Natural killer cell (primary cell): ENCODE measurements at regions not wholly inside any gene's neighbourhood (a gene's known extent, or its start where the extent isn't known, plus 50 kb on each side); places are given as distances from the start of the nearest gene placed in this dataset.
A peak's percentile ranks its signal among the peaks of the same experiment; 100 is the strongest.

Experiments
- ATAC-seq, 3 donors: fragments of 150-1000 bp in 2 of 3; fragments of 200-7000 bp in 1 of 3; cut with Tn5 transposase; 1 replicate in 1 of 3; 2 replicates in 2 of 3; pipeline ENCODE4 v1.10.0; 2021; ENCODE audit warnings: mild to moderate bottlenecking in 2 of 3, moderate library complexity in 2 of 3
- DNase-seq, 2 donors: peaks; one replicate each; pipeline versions ENCODE4 v3.0.0 to v3.0.0-alpha.2; 2013 to 2021; ENCODE audit warnings: mixed read lengths in 1 of 2
- H3K27ac ChIP-seq: one replicate; pipeline ENCODE4 v1.5.1; 2013; ENCODE audit warnings: mild to moderate bottlenecking, low read length
- H3K27me3 ChIP-seq: one replicate; pipeline ENCODE4 v1.6.1; 2013; ENCODE audit warnings: low read length; ENCODE audit not compliant: control insufficient read depth, insufficient read depth
- H3K36me3 ChIP-seq: one replicate; pipeline ENCODE4 v1.6.1; 2013; ENCODE audit warnings: low read length; ENCODE audit not compliant: control insufficient read depth, insufficient read depth
- H3K4me1 ChIP-seq: one replicate; pipeline ENCODE4 v1.6.1; 2013; ENCODE audit warnings: low read length; ENCODE audit not compliant: control insufficient read depth, insufficient read depth
- H3K4me3 ChIP-seq: one replicate; pipeline ENCODE4 v1.5.1; 2013; ENCODE audit warnings: low read length
- H3K9me3 ChIP-seq: one replicate; pipeline ENCODE4 v1.6.1; 2013; ENCODE audit warnings: low read length; ENCODE audit not compliant: control insufficient read depth, insufficient read depth
- H3K27ac Mint-ChIP-seq, 2 donors: one replicate each; pipeline ENCODE4 v1.8.0; 2022; ENCODE audit warnings: mild to moderate bottlenecking in 2 of 2, mixed read lengths in 2 of 2, moderate library complexity in 1 of 2
- H3K27me3 Mint-ChIP-seq, 2 donors: one replicate each; pipeline ENCODE4 v1.8.0; 2022; ENCODE audit warnings: low read depth in 2 of 2, mixed read lengths in 2 of 2
- H3K36me3 Mint-ChIP-seq: one replicate; pipeline ENCODE4 v1.8.0; 2022; ENCODE audit warnings: mixed read lengths
- H3K4me1 Mint-ChIP-seq, 2 donors: one replicate each; pipeline ENCODE4 v1.8.0; 2022; ENCODE audit warnings: mixed read lengths in 2 of 2
- H3K4me3 Mint-ChIP-seq: one replicate; pipeline ENCODE4 v1.8.0; 2022; ENCODE audit warnings: mild to moderate bottlenecking, moderate library complexity, mixed read lengths
- H3K9me3 Mint-ChIP-seq, 2 donors: one replicate each; pipeline ENCODE4 v1.8.0; 2022; ENCODE audit warnings: mixed read lengths in 2 of 2
- WGBS: methylation state at CpG from one replicate; pipeline ENCODE4 v1.1.7; 2013; ENCODE audit warnings: missing lambda C conversion rate; ENCODE audit not compliant: insufficient coverage; 5-methylcytosine and 5-hydroxymethylcytosine counted together
- intact Hi-C: fragments of 100-400 bp; cut with micrococcal nuclease; formaldehyde crosslinking; loops from one replicate; pipeline ENCODE4 v1.14.2; 2022
- TF ChIP-seq, protein P1 (sequence below): fragments of 200-600 bp; IDR thresholded peaks from one replicate; pipeline ENCODE4 v1.8.0; 2022; ENCODE audit warnings: antibody characterized with exemption

DNA sequence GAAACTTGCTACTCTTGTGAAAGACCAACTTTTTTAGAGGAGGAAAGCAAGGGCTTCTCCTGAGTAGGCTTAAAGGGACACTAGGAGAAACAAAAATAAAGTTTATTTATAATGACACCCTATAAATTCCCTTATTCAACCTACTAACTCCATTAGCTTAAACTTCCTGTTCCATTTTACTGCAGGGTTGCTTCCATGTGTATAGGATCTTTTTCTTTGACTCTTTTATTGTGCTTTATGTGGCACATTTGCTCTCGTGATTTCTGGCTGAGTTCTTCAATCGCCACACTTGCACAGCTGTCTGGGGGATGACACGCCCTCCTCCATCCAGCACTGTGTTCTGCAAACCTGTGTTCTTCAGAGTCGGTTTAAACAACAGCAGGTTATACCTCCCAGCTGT, 225.7 kb upstream of the NPVF start:
- Histone ChIP-seq H3K4me1 (no peaks in the 10 kb centered on the region), H3K27me3 (no peaks in the 10 kb centered on the region), H3K36me3 (no peaks in the 10 kb centered on the region), H3K4me3 (no peak overlapping the region), H3K9me3 (no peaks in the 10 kb centered on the region), H3K27ac (no peak overlapping the region)
- 76% methylated on average over 4 of the region's 4 CpGs for WGBS
- TF ChIP-seq, protein P1, sequence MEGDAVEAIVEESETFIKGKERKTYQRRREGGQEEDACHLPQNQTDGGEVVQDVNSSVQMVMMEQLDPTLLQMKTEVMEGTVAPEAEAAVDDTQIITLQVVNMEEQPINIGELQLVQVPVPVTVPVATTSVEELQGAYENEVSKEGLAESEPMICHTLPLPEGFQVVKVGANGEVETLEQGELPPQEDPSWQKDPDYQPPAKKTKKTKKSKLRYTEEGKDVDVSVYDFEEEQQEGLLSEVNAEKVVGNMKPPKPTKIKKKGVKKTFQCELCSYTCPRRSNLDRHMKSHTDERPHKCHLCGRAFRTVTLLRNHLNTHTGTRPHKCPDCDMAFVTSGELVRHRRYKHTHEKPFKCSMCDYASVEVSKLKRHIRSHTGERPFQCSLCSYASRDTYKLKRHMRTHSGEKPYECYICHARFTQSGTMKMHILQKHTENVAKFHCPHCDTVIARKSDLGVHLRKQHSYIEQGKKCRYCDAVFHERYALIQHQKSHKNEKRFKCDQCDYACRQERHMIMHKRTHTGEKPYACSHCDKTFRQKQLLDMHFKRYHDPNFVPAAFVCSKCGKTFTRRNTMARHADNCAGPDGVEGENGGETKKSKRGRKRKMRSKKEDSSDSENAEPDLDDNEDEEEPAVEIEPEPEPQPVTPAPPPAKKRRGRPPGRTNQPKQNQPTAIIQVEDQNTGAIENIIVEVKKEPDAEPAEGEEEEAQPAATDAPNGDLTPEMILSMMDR = no peak
- ATAC-seq (no peak), DNase-seq (no peak)
- no peak overlapping the region for H3K4me3 Mint-ChIP-seq
- H3K36me3 Mint-ChIP-seq = no peaks in the 10 kb centered on the region
- no peaks in the 10 kb centered on the region for H3K4me1 Mint-ChIP-seq
- H3K9me3 Mint-ChIP-seq = no peaks in the 10 kb centered on the region
- intact Hi-C loops = no loop called here
- H3K27me3 Mint-ChIP-seq = peaks cover 0 to 3% of the 10 kb centered on the region in 2 donors
- H3K27ac Mint-ChIP-seq = no peak overlapping the region

DNA sequence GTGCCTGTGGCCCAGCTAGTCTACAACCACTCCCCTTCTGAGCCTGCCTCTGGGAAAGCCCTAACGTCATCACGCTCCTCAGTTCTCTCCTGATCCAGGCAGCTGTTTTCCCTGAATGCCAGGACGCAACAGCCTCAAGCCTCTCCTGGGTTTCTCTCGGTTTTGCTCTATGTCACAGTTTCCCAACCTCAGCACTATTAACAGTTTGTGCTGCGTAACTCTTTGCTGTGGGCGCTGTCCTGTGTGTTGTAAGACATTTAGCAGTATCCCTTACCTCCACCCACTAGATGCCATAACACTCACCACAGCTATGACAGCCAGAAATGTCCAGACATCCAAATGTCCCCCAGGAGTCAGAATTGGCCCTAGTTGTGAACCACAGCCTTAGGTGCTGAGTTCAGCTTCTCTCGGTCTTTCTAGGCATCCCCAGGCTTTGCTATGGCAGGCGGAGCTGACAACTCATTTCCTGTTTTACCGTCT, 226.3 kb upstream of the NPVF start:
- intact Hi-C loops = no loop called here
- 75% methylated on average over 9 of the region's 9 CpGs for whole genome bisulfite sequencing
- ATAC-seq (no peak), DNase-seq (no peak)
- Histone ChIP-seq H3K4me3 (no peak overlapping the region), H3K9me3 (no peaks in the 10 kb centered on the region), H3K27ac (no peak overlapping the region), H3K4me1 (no peaks in the 10 kb centered on the region), H3K36me3 (no peaks in the 10 kb centered on the region), H3K27me3 (no peaks in the 10 kb centered on the region)
- Mint-ChIP-seq H3K27ac (no peak overlapping the region), H3K4me1 (no peaks in the 10 kb centered on the region), H3K4me3 (no peak overlapping the region), H3K36me3 (no peaks in the 10 kb centered on the region), H3K9me3 (no peaks in the 10 kb centered on the region), H3K27me3 (peaks cover 0 to 3% of the 10 kb centered on the region in 2 donors)
- TF ChIP-seq, protein P1 = no peak

DNA sequence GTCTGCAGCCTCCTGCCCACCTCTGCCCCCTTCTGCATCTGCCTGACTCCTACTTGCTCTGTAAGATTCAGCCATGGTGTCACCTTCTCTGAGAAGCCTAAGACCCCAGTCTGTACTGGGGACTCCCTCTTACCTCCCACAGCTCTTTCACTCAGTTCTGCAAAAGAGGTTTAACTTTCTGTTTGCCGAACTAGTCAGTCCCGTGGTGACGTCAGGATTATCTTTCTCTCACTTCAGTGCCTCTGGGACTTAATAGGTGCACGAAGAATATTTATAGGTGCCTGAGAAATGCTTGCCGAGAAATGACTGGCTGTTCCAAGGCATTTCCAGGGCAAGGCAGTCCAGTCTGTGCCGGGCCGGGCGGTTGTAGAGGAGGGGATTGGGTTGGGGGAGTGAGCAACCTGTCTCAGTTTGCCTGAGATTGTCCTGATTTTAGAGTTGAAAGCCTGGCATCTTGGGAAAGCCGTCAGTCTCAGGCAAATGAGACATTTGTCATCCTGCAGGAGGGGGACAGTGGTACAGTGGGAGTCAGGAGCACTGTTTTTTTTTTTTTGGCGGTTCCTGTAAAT, 227.5 kb upstream of the NPVF start:
- ATAC-seq (peak in 1 of 3 donors; percentile 27), DNase-seq (no peak)
- H3K9me3 Mint-ChIP-seq = no peaks in the 10 kb centered on the region
- Histone ChIP-seq H3K9me3 (no peaks in the 10 kb centered on the region), H3K36me3 (no peaks in the 10 kb centered on the region), H3K4me1 (no peaks in the 10 kb centered on the region), H3K4me3 (no peak overlapping the region), H3K27me3 (no peaks in the 10 kb centered on the region), H3K27ac (no peak overlapping the region)
- H3K36me3 Mint-ChIP-seq = no peaks in the 10 kb centered on the region
- H3K4me3 Mint-ChIP-seq = no peak overlapping the region
- peaks cover 0 to 8% of the 10 kb centered on the region in 2 donors for H3K27me3 Mint-ChIP-seq
- intact Hi-C loops = no loop called here
- H3K27ac Mint-ChIP-seq = no peak overlapping the region
- 90% methylated on average over 10 of the region's 10 CpGs for WGBS
- TF ChIP-seq, protein P1 = no peak
- no peaks in the 10 kb centered on the region for H3K4me1 Mint-ChIP-seq
